Choroid plexus epithelial cell (primary cell): ENCODE measurements at regions not wholly inside any gene's neighbourhood (a gene's known extent, or its start where the extent isn't known, plus 50 kb on each side); places are given as distances from the start of the nearest gene placed in this dataset.
A peak's percentile ranks its signal among the peaks of the same experiment; 100 is the strongest.

ENCODE experiments used
- DNase-seq: peaks from one replicate; pipeline ENCODE4 v3.0.0-alpha.2; 2010; ENCODE audit warnings: low read depth
- H3K4me3 ChIP-seq: 2 replicates; pipeline ENCODE4 v1.5.1; 2011; ENCODE audit warnings: low read depth, mild to moderate bottlenecking, control low read depth, low read length, moderate library complexity
- TF ChIP-seq, protein P1 (sequence below): conservative IDR thresholded peaks from 2 replicates; pipeline ENCODE4 v1.5.1; 2011; ENCODE audit warnings: low read depth, mild to moderate bottlenecking, control low read depth, inconsistent platforms, low read length, moderate library complexity

DNA sequence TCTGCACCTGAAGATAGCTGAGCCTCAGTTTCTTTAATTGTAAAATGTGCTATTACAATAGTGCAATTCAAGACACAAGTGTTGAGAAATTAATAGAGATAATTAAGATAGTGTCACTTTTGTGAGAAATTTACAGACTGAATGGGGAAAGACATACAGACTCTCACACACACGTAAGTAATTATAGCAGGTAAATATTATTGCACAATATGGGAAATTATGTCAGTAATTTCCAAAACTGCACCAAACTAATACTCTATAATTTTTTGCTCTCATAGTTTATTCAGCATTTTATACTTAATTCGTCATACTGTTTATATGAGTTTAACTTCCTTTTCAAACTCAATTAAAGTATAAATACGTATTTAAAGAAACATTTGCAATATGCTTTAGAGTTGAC is 124.9 kb upstream of the GYPC start:
- DNase-seq: no peak
- H3K4me3 ChIP-seq: no peak overlapping the region
- TF ChIP-seq, protein P1, sequence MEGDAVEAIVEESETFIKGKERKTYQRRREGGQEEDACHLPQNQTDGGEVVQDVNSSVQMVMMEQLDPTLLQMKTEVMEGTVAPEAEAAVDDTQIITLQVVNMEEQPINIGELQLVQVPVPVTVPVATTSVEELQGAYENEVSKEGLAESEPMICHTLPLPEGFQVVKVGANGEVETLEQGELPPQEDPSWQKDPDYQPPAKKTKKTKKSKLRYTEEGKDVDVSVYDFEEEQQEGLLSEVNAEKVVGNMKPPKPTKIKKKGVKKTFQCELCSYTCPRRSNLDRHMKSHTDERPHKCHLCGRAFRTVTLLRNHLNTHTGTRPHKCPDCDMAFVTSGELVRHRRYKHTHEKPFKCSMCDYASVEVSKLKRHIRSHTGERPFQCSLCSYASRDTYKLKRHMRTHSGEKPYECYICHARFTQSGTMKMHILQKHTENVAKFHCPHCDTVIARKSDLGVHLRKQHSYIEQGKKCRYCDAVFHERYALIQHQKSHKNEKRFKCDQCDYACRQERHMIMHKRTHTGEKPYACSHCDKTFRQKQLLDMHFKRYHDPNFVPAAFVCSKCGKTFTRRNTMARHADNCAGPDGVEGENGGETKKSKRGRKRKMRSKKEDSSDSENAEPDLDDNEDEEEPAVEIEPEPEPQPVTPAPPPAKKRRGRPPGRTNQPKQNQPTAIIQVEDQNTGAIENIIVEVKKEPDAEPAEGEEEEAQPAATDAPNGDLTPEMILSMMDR: no peak

DNA sequence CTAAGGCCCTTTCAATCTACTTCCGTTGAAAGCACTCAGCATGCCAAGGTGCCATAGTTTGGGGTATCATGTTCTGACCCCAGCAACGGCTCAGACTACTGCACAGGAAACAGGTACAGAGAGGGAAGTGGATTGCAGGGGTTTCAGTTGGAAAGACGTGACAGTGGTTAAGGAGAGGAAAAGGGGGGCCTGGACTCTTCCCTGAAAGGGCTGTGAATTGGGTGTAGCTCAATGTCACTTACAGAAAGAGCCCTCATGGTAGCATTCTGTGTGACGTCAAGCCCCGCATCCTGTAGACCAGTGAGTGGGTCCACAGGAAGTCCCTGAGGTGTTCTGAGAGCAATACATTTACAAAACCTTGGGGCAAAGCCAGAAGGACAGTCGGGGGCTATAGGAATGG is 121.5 kb upstream of the GYPC start:
- DNase-seq: no peak
- no peak overlapping the region for H3K4me3 ChIP-seq
- TF ChIP-seq, protein P1: no peak

DNA sequence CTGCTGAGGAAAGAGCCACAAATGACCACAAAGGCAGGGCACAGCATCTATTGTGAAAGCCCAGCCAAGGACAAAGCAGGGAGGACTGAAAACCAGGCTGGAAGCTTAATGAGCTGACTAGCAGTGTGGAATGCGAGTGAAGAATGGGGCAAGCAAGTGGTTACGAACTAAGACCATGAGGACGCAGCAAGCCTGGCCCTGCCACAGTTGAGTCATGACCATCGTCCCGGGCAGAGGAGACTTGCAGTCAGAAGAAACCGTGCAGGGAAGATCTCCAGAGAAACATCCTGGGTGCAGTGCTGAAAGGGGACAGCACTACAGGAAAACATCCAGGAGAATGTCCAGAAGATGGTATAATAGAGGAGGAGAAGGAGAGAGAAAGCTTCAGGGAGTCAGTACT is 120.5 kb upstream of the GYPC start:
- no peak for DNase-seq
- H3K4me3 ChIP-seq: no peak overlapping the region
- TF ChIP-seq, protein P1: no peak

DNA sequence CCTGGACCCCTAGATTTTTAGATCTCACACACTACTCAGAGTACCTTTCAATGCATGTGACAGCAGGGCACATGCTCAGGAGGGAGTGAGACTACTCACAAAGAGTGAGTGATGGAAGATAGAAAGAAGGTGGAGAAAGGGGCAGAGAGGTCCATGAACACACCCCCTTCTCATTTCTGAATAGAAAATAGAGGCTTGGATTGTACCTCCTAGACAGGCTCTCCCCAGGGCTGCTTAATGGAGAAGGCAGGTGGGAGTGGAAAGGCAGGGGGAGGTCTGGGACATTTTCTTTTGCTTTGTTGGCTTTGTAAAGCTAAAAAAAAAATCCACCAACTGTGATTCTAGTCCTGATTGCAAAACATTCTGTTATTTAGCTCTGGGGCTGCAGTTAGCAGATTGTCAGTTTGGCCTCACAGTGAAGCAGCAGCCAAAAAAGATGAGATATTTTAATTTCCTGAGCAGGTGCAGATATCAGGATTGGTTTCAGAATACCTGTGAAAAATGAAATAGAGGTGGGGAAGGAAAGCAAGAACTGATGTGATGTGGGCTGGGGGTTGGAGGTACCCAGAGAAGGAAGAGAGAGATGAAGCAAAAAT is 119.3 kb upstream of the GYPC start:
- no peak overlapping the region for H3K4me3 ChIP-seq
- TF ChIP-seq, protein P1: no peak
- no peak for DNase-seq

DNA sequence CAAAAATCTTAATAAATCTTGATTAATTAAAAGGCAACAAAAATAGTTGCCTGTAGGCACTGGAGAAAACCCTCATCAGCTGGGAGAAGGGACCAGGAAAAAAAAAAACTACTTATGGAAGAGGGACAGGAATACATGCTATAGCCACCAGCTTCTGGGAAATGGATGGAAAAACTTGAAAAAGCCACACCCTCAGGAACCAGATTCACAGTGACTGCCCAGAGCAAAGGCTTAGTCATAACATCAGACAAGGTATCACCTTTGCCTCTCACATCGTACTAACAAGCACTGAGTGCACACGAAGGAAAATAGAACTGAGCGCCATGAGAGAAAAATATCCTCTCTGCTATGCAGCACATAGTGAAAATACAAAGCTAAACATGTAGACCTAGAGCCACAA is 116.9 kb upstream of the GYPC start:
- DNase-seq: no peak
- TF ChIP-seq, protein P1: no peak
- H3K4me3 ChIP-seq: no peak overlapping the region

DNA sequence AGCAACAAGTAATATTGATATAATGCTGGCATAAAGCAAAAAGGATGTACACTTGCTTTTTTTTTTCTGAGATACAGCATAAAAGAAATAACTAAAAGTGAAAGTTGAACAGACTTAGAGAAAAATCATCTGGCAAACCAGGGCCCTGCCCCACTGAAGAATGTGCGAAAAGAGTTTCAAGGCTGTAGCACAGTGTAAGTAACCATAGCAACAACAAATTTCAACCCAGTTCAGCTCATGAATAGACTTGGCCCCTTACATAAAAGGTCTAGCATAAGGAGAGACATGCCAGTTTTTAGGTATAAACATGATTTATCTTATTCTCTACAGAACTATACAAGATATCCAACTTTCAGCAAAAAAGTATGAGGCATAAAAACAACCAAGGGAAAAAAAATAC is 113.7 kb upstream of the GYPC start:
- no peak overlapping the region for H3K4me3 ChIP-seq
- TF ChIP-seq, protein P1: no peak
- no peak for DNase-seq

DNA sequence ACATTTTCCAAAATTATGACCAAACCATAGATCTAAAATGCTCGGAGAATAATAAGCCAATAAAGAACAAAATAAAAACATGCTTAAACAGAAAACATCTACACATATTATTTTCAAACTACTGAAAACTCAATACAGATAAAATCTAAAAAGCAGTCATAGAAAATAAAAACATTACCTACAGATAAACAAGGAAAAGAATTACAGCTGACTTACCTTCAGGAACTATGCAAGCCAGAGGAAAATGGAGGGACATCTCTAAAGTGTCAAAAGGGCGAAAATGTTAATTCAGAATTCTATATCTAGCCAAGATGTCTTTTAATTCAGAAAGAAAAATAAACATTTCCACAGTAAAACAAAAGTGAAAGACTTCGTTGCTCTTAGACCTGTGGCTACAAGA is 112.9 kb upstream of the GYPC start:
- DNase-seq: peak; percentile 12
- TF ChIP-seq, protein P1: no peak
- H3K4me3 ChIP-seq: no peak overlapping the region
